Liver (tissue), 3 donors: ENCODE measurements at regions not wholly inside any gene's neighbourhood (a gene's known extent, or its start where the extent isn't known, plus 50 kb on each side); places are given as distances from the start of the nearest gene placed in this dataset.

ENCODE experiments used
- EGR1 ChIP-seq, 2 donors: IDR thresholded peaks; 2 replicates each; pipeline ENCODE4 v1.6.1; 2016 to 2018; ENCODE audit warnings: antibody characterized with exemption in 2 of 2, low read depth in 2 of 2
- FOXA1 ChIP-seq: IDR thresholded peaks from 2 replicates; pipeline ENCODE4 v1.6.1; 2016; ENCODE audit warnings: antibody characterized with exemption
- RAD21 ChIP-seq, 2 donors: IDR thresholded peaks; 2 replicates each; pipeline ENCODE4 v1.6.1; 2016; ENCODE audit warnings: antibody characterized with exemption in 2 of 2, mild to moderate bottlenecking in 2 of 2
- RXRA ChIP-seq, 2 donors: IDR thresholded peaks; 2 replicates each; pipeline ENCODE4 v1.6.1; 2017 to 2018; ENCODE audit warnings: antibody characterized with exemption in 2 of 2, mild to moderate bottlenecking in 1 of 2
- SP1 ChIP-seq: IDR thresholded peaks from 2 replicates; pipeline ENCODE4 v1.6.1; 2018; ENCODE audit warnings: antibody characterized with exemption, mild to moderate bottlenecking
- TAF1 ChIP-seq: conservative IDR thresholded peaks from 2 replicates; pipeline ENCODE4 v1.6.1; 2016; ENCODE audit warnings: antibody characterized with exemption, mild to moderate bottlenecking
- YY1 ChIP-seq: IDR thresholded peaks from 2 replicates; pipeline ENCODE4 v1.6.1; 2016; ENCODE audit warnings: antibody characterized with exemption, mild to moderate bottlenecking
- TF ChIP-seq, protein P1 (sequence below): IDR thresholded peaks from 2 replicates; pipeline ENCODE4 v1.6.1; 2016; ENCODE audit warnings: antibody characterized with exemption, mild to moderate bottlenecking
- TF ChIP-seq, protein P2 (sequence below): fragments of 150-350 bp; IDR thresholded peaks from 2 replicates; pipeline ENCODE4 v1.5.1; 2017; ENCODE audit warnings: improper control_type of control experiment, low read depth, low read length; ENCODE audit not compliant: missing input control
- TF ChIP-seq, protein P3 (sequence below): IDR thresholded peaks from 2 replicates; pipeline ENCODE4 v1.6.1; 2016; ENCODE audit warnings: antibody characterized with exemption
- TF ChIP-seq, protein P4 (sequence below): IDR thresholded peaks from 2 replicates; pipeline ENCODE4 v1.6.1; 2016; ENCODE audit warnings: antibody characterized with exemption
- donor health status: healthy.
- donor health status: healthy.

DNA sequence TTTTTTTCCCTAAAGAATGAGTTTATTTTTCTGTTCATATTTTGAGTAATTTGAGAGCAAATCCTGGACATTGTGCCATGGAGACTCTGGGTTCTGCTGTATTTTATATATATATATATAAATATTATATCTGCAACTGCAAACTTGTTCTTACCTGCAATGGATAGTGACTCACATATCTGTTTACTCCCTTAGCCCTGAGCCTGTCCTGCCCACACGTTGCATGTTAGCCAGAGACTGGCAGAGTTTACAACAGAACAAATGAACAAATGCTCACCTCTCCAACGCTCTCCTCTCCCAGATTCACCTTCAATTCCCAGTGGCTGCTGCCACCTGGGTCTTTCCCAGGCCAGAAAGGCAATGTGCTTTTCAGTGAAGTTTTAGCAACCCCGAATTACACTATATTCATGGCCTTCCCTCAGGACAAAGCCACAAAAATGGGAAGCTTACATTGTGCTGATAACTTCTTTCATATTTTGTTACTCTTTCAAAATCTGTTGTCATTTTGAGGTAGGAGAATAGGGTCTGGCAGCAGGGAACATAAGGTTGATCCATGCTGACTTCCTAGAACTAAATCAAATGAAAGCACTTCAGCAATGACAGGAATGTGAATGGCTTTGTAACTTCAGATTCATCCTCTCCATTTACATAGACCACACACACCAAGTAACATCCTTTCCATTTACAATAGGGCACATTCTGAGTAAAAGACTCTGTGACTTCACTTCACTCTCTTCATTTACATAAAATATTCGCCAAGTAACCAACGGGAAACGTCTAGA lies 105.4 kb upstream of the FAM110C start:
- TF ChIP-seq TAF1 (no peak), RAD21 (IDR thresholded peaks at IDR 0.05) (no peak), SP1 (no peak), FOXA1 (no peak), RXRA (IDR thresholded peaks at IDR 0.05) (no peak), YY1 (no peak), EGR1 (IDR thresholded peaks at IDR 0.05; ENCODE audit: low read depth in 2 of 2) (no peak)
- TF ChIP-seq, protein P1, sequence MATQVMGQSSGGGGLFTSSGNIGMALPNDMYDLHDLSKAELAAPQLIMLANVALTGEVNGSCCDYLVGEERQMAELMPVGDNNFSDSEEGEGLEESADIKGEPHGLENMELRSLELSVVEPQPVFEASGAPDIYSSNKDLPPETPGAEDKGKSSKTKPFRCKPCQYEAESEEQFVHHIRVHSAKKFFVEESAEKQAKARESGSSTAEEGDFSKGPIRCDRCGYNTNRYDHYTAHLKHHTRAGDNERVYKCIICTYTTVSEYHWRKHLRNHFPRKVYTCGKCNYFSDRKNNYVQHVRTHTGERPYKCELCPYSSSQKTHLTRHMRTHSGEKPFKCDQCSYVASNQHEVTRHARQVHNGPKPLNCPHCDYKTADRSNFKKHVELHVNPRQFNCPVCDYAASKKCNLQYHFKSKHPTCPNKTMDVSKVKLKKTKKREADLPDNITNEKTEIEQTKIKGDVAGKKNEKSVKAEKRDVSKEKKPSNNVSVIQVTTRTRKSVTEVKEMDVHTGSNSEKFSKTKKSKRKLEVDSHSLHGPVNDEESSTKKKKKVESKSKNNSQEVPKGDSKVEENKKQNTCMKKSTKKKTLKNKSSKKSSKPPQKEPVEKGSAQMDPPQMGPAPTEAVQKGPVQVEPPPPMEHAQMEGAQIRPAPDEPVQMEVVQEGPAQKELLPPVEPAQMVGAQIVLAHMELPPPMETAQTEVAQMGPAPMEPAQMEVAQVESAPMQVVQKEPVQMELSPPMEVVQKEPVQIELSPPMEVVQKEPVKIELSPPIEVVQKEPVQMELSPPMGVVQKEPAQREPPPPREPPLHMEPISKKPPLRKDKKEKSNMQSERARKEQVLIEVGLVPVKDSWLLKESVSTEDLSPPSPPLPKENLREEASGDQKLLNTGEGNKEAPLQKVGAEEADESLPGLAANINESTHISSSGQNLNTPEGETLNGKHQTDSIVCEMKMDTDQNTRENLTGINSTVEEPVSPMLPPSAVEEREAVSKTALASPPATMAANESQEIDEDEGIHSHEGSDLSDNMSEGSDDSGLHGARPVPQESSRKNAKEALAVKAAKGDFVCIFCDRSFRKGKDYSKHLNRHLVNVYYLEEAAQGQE: no peak
- TF ChIP-seq, protein P2, sequence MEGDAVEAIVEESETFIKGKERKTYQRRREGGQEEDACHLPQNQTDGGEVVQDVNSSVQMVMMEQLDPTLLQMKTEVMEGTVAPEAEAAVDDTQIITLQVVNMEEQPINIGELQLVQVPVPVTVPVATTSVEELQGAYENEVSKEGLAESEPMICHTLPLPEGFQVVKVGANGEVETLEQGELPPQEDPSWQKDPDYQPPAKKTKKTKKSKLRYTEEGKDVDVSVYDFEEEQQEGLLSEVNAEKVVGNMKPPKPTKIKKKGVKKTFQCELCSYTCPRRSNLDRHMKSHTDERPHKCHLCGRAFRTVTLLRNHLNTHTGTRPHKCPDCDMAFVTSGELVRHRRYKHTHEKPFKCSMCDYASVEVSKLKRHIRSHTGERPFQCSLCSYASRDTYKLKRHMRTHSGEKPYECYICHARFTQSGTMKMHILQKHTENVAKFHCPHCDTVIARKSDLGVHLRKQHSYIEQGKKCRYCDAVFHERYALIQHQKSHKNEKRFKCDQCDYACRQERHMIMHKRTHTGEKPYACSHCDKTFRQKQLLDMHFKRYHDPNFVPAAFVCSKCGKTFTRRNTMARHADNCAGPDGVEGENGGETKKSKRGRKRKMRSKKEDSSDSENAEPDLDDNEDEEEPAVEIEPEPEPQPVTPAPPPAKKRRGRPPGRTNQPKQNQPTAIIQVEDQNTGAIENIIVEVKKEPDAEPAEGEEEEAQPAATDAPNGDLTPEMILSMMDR: no peak
- TF ChIP-seq, protein P3, sequence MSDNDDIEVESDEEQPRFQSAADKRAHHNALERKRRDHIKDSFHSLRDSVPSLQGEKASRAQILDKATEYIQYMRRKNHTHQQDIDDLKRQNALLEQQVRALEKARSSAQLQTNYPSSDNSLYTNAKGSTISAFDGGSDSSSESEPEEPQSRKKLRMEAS: no peak
- TF ChIP-seq, protein P4, sequence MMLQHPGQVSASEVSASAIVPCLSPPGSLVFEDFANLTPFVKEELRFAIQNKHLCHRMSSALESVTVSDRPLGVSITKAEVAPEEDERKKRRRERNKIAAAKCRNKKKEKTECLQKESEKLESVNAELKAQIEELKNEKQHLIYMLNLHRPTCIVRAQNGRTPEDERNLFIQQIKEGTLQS: no peak
